DMS 273 treated with DMSO at 0.1 percent for 48 hours (cell line): ENCODE measurements at regions not wholly inside any gene's neighbourhood (a gene's known extent, or its start where the extent isn't known, plus 50 kb on each side); places are given as distances from the start of the nearest gene placed in this dataset.

Experiments
- DNase-seq: peaks from one replicate; lab custom pipeline; 2025; lab: John Stamatoyannopoulos, UW

GRCh38 chr2:157933160-157933920, 57.2 kb upstream of the ACVR1 start:
- no peak for DNase-seq

GRCh38 chr2:157932480-157933159, 56.5 kb upstream of the ACVR1 start:
- no peak for DNase-seq

GRCh38 chr2:157931542-157931941, 55.4 kb upstream of the ACVR1 start:
- DNase-seq = no peak

- no peak for DNase-seq
These were observed 54.6 kb upstream of the ACVR1 start for GRCh38 chr2:157930728-157931127.

GRCh38 chr2:157929871-157930667, 53.9 kb upstream of the ACVR1 start:
- DNase-seq = no peak

- DNase-seq = no peak
These were observed 52.2 kb upstream of the ACVR1 start for GRCh38 chr2:157928372-157928771.

- no peak for DNase-seq
These were observed 51.0 kb upstream of the ACVR1 start for GRCh38 chr2:157927155-157927554.
